Thyroid gland (tissue), 4 donors: ENCODE measurements at regions not wholly inside any gene's neighbourhood (a gene's known extent, or its start where the extent isn't known, plus 50 kb on each side); places are given as distances from the start of the nearest gene placed in this dataset.

ENCODE experiments used
- POLR2A ChIP-seq, 2 donors: fragments of 450-650 bp; IDR thresholded peaks; one replicate each; pipeline ENCODE4 v1.6.1; 2017; ENCODE audit warnings: antibody characterized with exemption in 2 of 2, mild to moderate bottlenecking in 2 of 2, moderate library complexity in 1 of 2
- TF ChIP-seq, protein P1 (sequence below), 6 experiments: fragments of 200-600 bp in 3 of 6; fragments of 450-650 bp in 3 of 6; sonication (generic) in 3 of 6; IDR thresholded peaks; one replicate each; pipeline ENCODE4 v1.5.1; 2016 to 2019; ENCODE audit warnings: antibody characterized with exemption in 6 of 6, mild to moderate bottlenecking in 2 of 6, inconsistent platforms in 1 of 6, moderate library complexity in 1 of 6

DNA sequence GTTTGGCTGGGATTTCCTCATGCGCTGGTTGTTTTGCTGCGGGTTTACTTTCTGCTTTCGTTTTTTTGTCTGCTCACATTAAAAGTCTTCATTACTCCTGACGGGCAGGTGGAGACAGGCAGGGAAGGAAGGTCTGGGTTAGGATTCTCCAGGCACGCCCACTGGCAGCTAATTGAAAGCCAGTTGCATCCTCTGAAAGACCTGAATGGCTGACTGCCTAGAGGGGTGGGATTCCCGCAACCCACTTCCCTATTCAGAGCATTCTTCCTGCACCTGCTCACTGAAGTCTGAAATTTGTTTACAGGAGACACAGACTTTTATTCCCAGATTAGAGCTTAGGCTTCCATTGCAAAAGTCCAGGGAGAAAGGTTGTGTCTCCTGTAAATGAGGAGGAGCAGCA, 172.0 kb downstream of the UQCRFS1 start:
- TF ChIP-seq, protein P1, sequence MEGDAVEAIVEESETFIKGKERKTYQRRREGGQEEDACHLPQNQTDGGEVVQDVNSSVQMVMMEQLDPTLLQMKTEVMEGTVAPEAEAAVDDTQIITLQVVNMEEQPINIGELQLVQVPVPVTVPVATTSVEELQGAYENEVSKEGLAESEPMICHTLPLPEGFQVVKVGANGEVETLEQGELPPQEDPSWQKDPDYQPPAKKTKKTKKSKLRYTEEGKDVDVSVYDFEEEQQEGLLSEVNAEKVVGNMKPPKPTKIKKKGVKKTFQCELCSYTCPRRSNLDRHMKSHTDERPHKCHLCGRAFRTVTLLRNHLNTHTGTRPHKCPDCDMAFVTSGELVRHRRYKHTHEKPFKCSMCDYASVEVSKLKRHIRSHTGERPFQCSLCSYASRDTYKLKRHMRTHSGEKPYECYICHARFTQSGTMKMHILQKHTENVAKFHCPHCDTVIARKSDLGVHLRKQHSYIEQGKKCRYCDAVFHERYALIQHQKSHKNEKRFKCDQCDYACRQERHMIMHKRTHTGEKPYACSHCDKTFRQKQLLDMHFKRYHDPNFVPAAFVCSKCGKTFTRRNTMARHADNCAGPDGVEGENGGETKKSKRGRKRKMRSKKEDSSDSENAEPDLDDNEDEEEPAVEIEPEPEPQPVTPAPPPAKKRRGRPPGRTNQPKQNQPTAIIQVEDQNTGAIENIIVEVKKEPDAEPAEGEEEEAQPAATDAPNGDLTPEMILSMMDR (IDR thresholded peaks at IDR 0.05), result no peak
- TF ChIP-seq POLR2A (IDR thresholded peaks at IDR 0.05), result no peak
